Endothelial cell of umbilical vein (primary cell): ENCODE measurements at regions not wholly inside any gene's neighbourhood (a gene's known extent, or its start where the extent isn't known, plus 50 kb on each side); places are given as distances from the start of the nearest gene placed in this dataset.
"Not testable (repeated sequence)": the region's sequence is repeated elsewhere in the genome, so short reads cannot be mapped to it uniquely, and the experiment has no call there.

Source experiments
- BruUV-seq: library from RNA; stranded (reverse); fragments of 400-500 nt; replicated peaks from 2 replicates; lab custom pipeline; 2021; lab: Mats Ljungman, UMichigan
- CTCF ChIA-PET: fragments of 300-600, 350-600 bp; sonication (Branson Sonifier 250); formaldehyde crosslinking; loops from one replicate; lab custom pipeline; 2021; ENCODE audit warnings: antibody characterized with exemption, inconsistent platforms; lab: Charles Lee
- POLR2A ChIA-PET: fragments of 300-600, 350-600 bp; sonication (Branson Sonifier 250); formaldehyde crosslinking; loops from one replicate; lab custom pipeline; 2021; ENCODE audit warnings: antibody characterized with exemption, inconsistent platforms; lab: Charles Lee
- DNase-seq: peaks from one replicate; pipeline ENCODE4 v3.0.0-alpha.2; 2011; ENCODE audit warnings: low read depth, low spot score
- FAIRE-seq: peaks from 2 replicates; lab custom pipeline; 2011; peaks lifted over from hg19 to GRCh38; lab: Jason Lieb, UNC
- H2AFZ ChIP-seq: 2 replicates; pipeline ENCODE4 v1.6.0; 2012; ENCODE audit warnings: low read depth, low read length, control low read depth, inconsistent platforms
- H3K27ac ChIP-seq: 2 replicates; pipeline ENCODE4 v1.5.1; 2011; ENCODE audit warnings: low read depth, mild to moderate bottlenecking, control low read depth, low read length, moderate library complexity; ENCODE audit not compliant: insufficient read depth
- H3K27me3 ChIP-seq, 2 experiments: 2 replicates each; pipeline versions ENCODE4 v1.6.0 to v1.6.1; 2011; ENCODE audit warnings: low read length in 2 of 2, mixed read lengths in 1 of 2; ENCODE audit not compliant: control insufficient read depth in 2 of 2, insufficient read depth in 2 of 2
- H3K36me3 ChIP-seq, 2 experiments: 2 replicates in 1 of 2; 3 replicates in 1 of 2; pipeline ENCODE4 v1.5.1; 2011; ENCODE audit warnings: low read length in 2 of 2, mild to moderate bottlenecking in 1 of 2, moderate library complexity in 1 of 2; ENCODE audit not compliant: control insufficient read depth in 2 of 2, insufficient read depth in 2 of 2; ENCODE audit errors: extremely low read depth in 1 of 2
- H3K4me1 ChIP-seq: 3 replicates; pipeline ENCODE4 v1.5.1; 2011; ENCODE audit warnings: mild to moderate bottlenecking, low read length; ENCODE audit not compliant: control insufficient read depth, insufficient read depth; ENCODE audit errors: extremely low read depth
- H3K4me2 ChIP-seq: 2 replicates; pipeline ENCODE4 v1.6.1; 2011; ENCODE audit warnings: low read length, control low read depth, mixed read lengths; ENCODE audit not compliant: insufficient read depth
- H3K4me3 ChIP-seq, 3 experiments: fragments of 200-600 bp in 1 of 3; sonication (generic), shearing (Covaris generic) in 1 of 3; replicated peaks in 1 of 3; 2 replicates each; pipeline ENCODE4 v1.5.1; 2011 to 2016; ENCODE audit warnings: control low read depth in 3 of 3, low read length in 3 of 3, mild to moderate bottlenecking in 2 of 3, inconsistent platforms in 1 of 3, low read depth in 1 of 3, moderate library complexity in 1 of 3; ENCODE audit not compliant: insufficient read depth in 1 of 3
- H3K79me2 ChIP-seq: 2 replicates; pipeline ENCODE4 v1.6.0; 2012; ENCODE audit warnings: low read length, inconsistent platforms; ENCODE audit not compliant: control insufficient read depth, insufficient read depth
- H3K9ac ChIP-seq: replicated peaks from 2 replicates; pipeline ENCODE3; 2011; ENCODE audit warnings: low read length, control low read depth; ENCODE audit not compliant: insufficient read depth; ENCODE audit errors: extremely low read depth
- H3K9me1 ChIP-seq: replicated peaks from 3 replicates; pipeline ENCODE4 v1.6.0; 2011; ENCODE audit warnings: mild to moderate bottlenecking, low read length; ENCODE audit not compliant: control insufficient read depth, insufficient read depth; ENCODE audit errors: extremely low read depth
- H3K9me3 ChIP-seq: replicated peaks from 2 replicates; pipeline ENCODE4 v1.5.1; 2012; ENCODE audit warnings: low read length, inconsistent platforms; ENCODE audit not compliant: control insufficient read depth, insufficient read depth
- H4K20me1 ChIP-seq: replicated peaks from 2 replicates; pipeline ENCODE3; 2011; ENCODE audit warnings: mild to moderate bottlenecking, low read length; ENCODE audit not compliant: control insufficient read depth, insufficient read depth; ENCODE audit errors: extremely low read depth
- EZH2 ChIP-seq: IDR thresholded peaks from 2 replicates; pipeline ENCODE4 v1.6.1; 2012; ENCODE audit warnings: borderline replicate concordance, low read depth, mild to moderate bottlenecking, moderate library complexity, low read length, inconsistent platforms; ENCODE audit not compliant: severe bottlenecking
- FOS ChIP-seq: IDR thresholded peaks from 2 replicates; pipeline ENCODE4 v1.6.1; 2011; ENCODE audit warnings: mild to moderate bottlenecking, low read length, moderate library complexity, borderline replicate concordance; ENCODE audit not compliant: insufficient read depth
- GATA2 ChIP-seq: IDR thresholded peaks from 2 replicates; pipeline ENCODE4 v1.7.0; 2011; ENCODE audit warnings: low read depth, mild to moderate bottlenecking, moderate library complexity, mixed read lengths, low read length; ENCODE audit not compliant: insufficient read length, insufficient read depth
- JUN ChIP-seq: IDR thresholded peaks from 2 replicates; pipeline ENCODE4 v1.6.1; 2011; ENCODE audit warnings: borderline replicate concordance, low read depth; ENCODE audit not compliant: insufficient read length, insufficient read depth
- MYC ChIP-seq: IDR thresholded peaks from one replicate; pipeline ENCODE4 v1.6.1; 2011; ENCODE audit warnings: mild to moderate bottlenecking, low read depth, low read length
- POLR2A ChIP-seq: IDR thresholded peaks from 2 replicates; pipeline ENCODE4 v1.6.1; 2012; ENCODE audit warnings: low read depth, mild to moderate bottlenecking, control low read depth, low read length
- POLR2AphosphoS5 ChIP-seq: IDR thresholded peaks from 2 replicates; pipeline ENCODE4 v1.6.1; 2012; ENCODE audit warnings: low read depth, mild to moderate bottlenecking, control low read depth, low read length, moderate library complexity; ENCODE audit not compliant: insufficient read depth
- dilution Hi-C: fragments of 300-500 bp; cut with MboI; formaldehyde crosslinking; loops from one replicate; pipeline ENCODE4 v1.15.0; 2019; ENCODE audit warnings: low sequenced_read_pairs; ENCODE audit not compliant: extremely low pct_ligation_motif_present
- intact Hi-C: fragments of 100-400 bp; cut with micrococcal nuclease; formaldehyde crosslinking; loops from one replicate; pipeline ENCODE4 v1.10.0; 2022
- TF ChIP-seq, protein P1 (sequence below), 2 donors: IDR thresholded peaks; 1 replicate in 1 of 2; 2 replicates in 1 of 2; pipeline ENCODE4 v1.5.1; 2011; ENCODE audit warnings: low read length in 2 of 2, mild to moderate bottlenecking in 2 of 2, moderate library complexity in 2 of 2, control low read depth in 1 of 2, inconsistent platforms in 1 of 2, low read depth in 1 of 2; ENCODE audit not compliant: insufficient read depth in 1 of 2; ENCODE audit errors: extremely low read depth in 1 of 2
- TF ChIP-seq, protein P2 (sequence below): IDR thresholded peaks from 2 replicates; pipeline ENCODE4 v1.6.1; 2011; ENCODE audit not compliant: insufficient read depth, insufficient read length

DNA sequence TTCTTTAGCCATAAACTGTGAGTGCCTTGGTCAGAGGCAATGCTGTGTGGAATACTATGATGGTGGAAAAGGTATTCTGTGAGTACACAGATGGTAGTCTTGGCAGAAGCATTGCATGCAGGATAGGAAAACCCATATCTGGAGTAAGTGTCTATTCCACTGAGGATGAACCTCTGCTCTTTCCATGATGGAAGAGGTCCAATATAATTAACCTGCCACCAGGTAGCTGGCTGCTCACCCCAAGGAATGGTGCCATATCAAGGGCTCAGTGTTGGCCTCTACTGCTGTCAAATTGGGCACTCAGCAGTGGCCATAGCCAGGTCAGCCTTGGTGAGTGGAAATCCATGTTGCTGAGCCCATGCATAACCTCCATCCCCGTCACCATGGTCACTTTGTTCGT lies 138.1 kb upstream of the KCND3 start:
- H3K9me3 ChIP-seq, H3K79me2 ChIP-seq, BruUV-seq, H3K27me3 ChIP-seq, FAIRE-seq, dilution Hi-C loops, H3K4me2 ChIP-seq, H4K20me1 ChIP-seq, H3K4me3 ChIP-seq, H3K9ac ChIP-seq, H3K9me1 ChIP-seq, H3K27ac ChIP-seq, H3K36me3 ChIP-seq, DNase-seq, CTCF ChIA-PET, POLR2A ChIA-PET, intact Hi-C loops, H2AFZ ChIP-seq, H3K4me1 ChIP-seq: not testable (repeated sequence)

DNA sequence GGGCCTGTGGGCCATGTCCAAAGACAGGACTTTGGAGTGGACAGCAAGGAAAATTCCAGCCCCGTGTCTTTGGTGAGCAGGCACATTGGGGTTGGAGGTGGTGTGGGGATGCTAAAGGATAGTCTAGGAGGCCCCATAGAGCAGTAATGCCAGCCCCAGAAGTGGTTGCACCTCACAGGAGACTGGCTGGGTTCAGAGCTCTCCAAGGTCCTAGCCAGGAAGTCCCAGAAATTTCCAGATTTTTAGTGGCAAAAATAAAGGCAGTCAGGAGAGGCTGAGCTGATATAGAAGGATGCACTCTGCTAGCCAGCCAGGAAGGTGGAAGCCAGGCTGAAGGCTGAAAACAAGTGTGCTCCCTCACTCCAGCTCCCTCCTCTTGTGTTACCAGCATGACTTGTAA lies 144.0 kb upstream of the KCND3 start:
- H3K4me1 ChIP-seq = no peaks in the 10 kb centered on the region
- H3K9me1 ChIP-seq = no peaks in the 10 kb centered on the region
- dilution Hi-C loops (no loop called here), intact Hi-C loops (no loop called here)
- no peaks in the 10 kb centered on the region for H3K9me3 ChIP-seq
- no peaks in the 10 kb centered on the region for H3K79me2 ChIP-seq
- no peaks in the 10 kb centered on the region for H4K20me1 ChIP-seq
- BruUV-seq = no TSS peak
- no peak overlapping the region for H2AFZ ChIP-seq
- no peak for DNase-seq
- no peak for TF ChIP-seq JUN
- no peak for TF ChIP-seq EZH2
- TF ChIP-seq FOS = no peak
- no peak for TF ChIP-seq POLR2AphosphoS5
- no peak for TF ChIP-seq GATA2
- TF ChIP-seq, protein P1, sequence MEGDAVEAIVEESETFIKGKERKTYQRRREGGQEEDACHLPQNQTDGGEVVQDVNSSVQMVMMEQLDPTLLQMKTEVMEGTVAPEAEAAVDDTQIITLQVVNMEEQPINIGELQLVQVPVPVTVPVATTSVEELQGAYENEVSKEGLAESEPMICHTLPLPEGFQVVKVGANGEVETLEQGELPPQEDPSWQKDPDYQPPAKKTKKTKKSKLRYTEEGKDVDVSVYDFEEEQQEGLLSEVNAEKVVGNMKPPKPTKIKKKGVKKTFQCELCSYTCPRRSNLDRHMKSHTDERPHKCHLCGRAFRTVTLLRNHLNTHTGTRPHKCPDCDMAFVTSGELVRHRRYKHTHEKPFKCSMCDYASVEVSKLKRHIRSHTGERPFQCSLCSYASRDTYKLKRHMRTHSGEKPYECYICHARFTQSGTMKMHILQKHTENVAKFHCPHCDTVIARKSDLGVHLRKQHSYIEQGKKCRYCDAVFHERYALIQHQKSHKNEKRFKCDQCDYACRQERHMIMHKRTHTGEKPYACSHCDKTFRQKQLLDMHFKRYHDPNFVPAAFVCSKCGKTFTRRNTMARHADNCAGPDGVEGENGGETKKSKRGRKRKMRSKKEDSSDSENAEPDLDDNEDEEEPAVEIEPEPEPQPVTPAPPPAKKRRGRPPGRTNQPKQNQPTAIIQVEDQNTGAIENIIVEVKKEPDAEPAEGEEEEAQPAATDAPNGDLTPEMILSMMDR (IDR thresholded peaks at IDR 0.05; ENCODE audit: extremely low read depth in 1 of 2, insufficient read depth in 1 of 2, low read depth in 1 of 2, low read length in 2 of 2) = no peak
- TF ChIP-seq, protein P2, sequence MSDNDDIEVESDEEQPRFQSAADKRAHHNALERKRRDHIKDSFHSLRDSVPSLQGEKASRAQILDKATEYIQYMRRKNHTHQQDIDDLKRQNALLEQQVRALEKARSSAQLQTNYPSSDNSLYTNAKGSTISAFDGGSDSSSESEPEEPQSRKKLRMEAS = no peak
- no peak for TF ChIP-seq POLR2A
- no peak for TF ChIP-seq MYC
- H3K27me3 ChIP-seq = no peaks in the 10 kb centered on the region
- H3K9ac ChIP-seq = no peak overlapping the region
- no peak overlapping the region for H3K4me2 ChIP-seq
- no peak overlapping the region for H3K27ac ChIP-seq
- POLR2A ChIA-PET = no interaction called here
- no peak overlapping the region for H3K4me3 ChIP-seq
- no peak for FAIRE-seq
- CTCF ChIA-PET = no interaction called here
- no peaks in the 10 kb centered on the region for H3K36me3 ChIP-seq
